CD4-positive, alpha-beta T cell treated with Interleukin-1 beta for 1 hour (primary cell): ENCODE measurements at regions not wholly inside any gene's neighbourhood (a gene's known extent, or its start where the extent isn't known, plus 50 kb on each side); places are given as distances from the start of the nearest gene placed in this dataset.
"Not testable (repeated sequence)": the region's sequence is repeated elsewhere in the genome, so short reads cannot be mapped to it uniquely, and the experiment has no call there.

Source experiments
- DNase-seq, 2 donors: peaks; one replicate each; pipeline ENCODE4 v3.0.0-alpha.2; 2020 to 2022

- DNase-seq, result no peak
Observed at GRCh38 chr20:11671015-11671511, 246.6 kb upstream of the BTBD3 start.

GRCh38 chr20:11672959-11673358, 244.7 kb upstream of the BTBD3 start:
- no peak for DNase-seq

- no peak for DNase-seq
Observed at GRCh38 chr20:11675920-11676629, 241.6 kb upstream of the BTBD3 start.

GRCh38 chr20:11676630-11677287, 240.9 kb upstream of the BTBD3 start:
- DNase-seq, result no peak

GRCh38 chr20:11677428-11677827, 240.3 kb upstream of the BTBD3 start:
- no peak for DNase-seq

GRCh38 chr20:11677836-11678235, 239.9 kb upstream of the BTBD3 start:
- no peak for DNase-seq

GRCh38 chr20:11682285-11682684, 235.4 kb upstream of the BTBD3 start:
- no peak for DNase-seq

GRCh38 chr20:11686195-11686594, 231.5 kb upstream of the BTBD3 start:
- no peak for DNase-seq

- DNase-seq, result no peak
Observed at GRCh38 chr20:11686820-11687543, 230.7 kb upstream of the BTBD3 start.

- no peak for DNase-seq
Observed at GRCh38 chr20:11687546-11688292, 230.0 kb upstream of the BTBD3 start.

GRCh38 chr20:11689262-11689661, 228.4 kb upstream of the BTBD3 start:
- no peak for DNase-seq

GRCh38 chr20:11691766-11692165, 225.9 kb upstream of the BTBD3 start:
- no peak for DNase-seq

GRCh38 chr20:11692567-11692966, 225.1 kb upstream of the BTBD3 start:
- DNase-seq, result no peak

GRCh38 chr20:11694467-11694866, 223.2 kb upstream of the BTBD3 start:
- no peak for DNase-seq

GRCh38 chr20:11697055-11697454, 220.6 kb upstream of the BTBD3 start:
- no peak for DNase-seq

GRCh38 chr20:11697646-11698045, 220.0 kb upstream of the BTBD3 start:
- DNase-seq, result no peak

- DNase-seq, result no peak
Observed at GRCh38 chr20:11698124-11698523, 219.6 kb upstream of the BTBD3 start.

GRCh38 chr20:11700831-11701230, 216.9 kb upstream of the BTBD3 start:
- DNase-seq, result no peak

GRCh38 chr20:11702721-11703518, 214.8 kb upstream of the BTBD3 start:
- DNase-seq, result no peak

- DNase-seq, result no peak
Observed at GRCh38 chr20:11705512-11705911, 212.2 kb upstream of the BTBD3 start.

GRCh38 chr20:11708223-11708622, 209.5 kb upstream of the BTBD3 start:
- DNase-seq, result not testable (repeated sequence)

GRCh38 chr20:11711214-11711613, 206.5 kb upstream of the BTBD3 start:
- no peak for DNase-seq
